Left ventricle myocardium inferior (tissue), 1 donor: ENCODE measurements at regions not wholly inside any gene's neighbourhood (a gene's known extent, or its start where the extent isn't known, plus 50 kb on each side); places are given as distances from the start of the nearest gene placed in this dataset.

Source experiments
- DNase-seq: peaks from one replicate; pipeline ENCODE4 v3.0.0-alpha.2; 2020
- H3K27ac ChIP-seq: fragments of 200-600 bp; replicated peaks from 2 replicates; pipeline ENCODE4 v1.8.0; 2021
- H3K27me3 ChIP-seq: fragments of 200-600 bp; 2 replicates; pipeline ENCODE4 v1.8.0; 2021; ENCODE audit warnings: low read depth
- H3K36me3 ChIP-seq: fragments of 200-600 bp; 2 replicates; pipeline ENCODE4 v1.8.0; 2021
- H3K4me1 ChIP-seq: fragments of 200-600 bp; 2 replicates; pipeline ENCODE4 v1.8.0; 2021
- H3K4me3 ChIP-seq: fragments of 200-600 bp; 2 replicates; pipeline ENCODE4 v1.8.0; 2021; ENCODE audit warnings: mild to moderate bottlenecking, moderate library complexity
- H3K9me3 ChIP-seq: fragments of 200-600 bp; replicated peaks from 2 replicates; pipeline ENCODE4 v1.8.0; 2021
- intact Hi-C: fragments of 100-400 bp; cut with micrococcal nuclease; formaldehyde crosslinking; loops from one replicate; pipeline ENCODE4 v1.11.0; 2022
- TF ChIP-seq, protein P1 (sequence below): fragments of 200-600 bp; IDR thresholded peaks from 2 replicates; pipeline ENCODE4 v1.8.0; 2021; ENCODE audit warnings: antibody characterized with exemption, mild to moderate bottlenecking, borderline replicate concordance
- donor health status: DM: no; HTN: yes; CAD: no; lungs with severe emphysema.

DNA sequence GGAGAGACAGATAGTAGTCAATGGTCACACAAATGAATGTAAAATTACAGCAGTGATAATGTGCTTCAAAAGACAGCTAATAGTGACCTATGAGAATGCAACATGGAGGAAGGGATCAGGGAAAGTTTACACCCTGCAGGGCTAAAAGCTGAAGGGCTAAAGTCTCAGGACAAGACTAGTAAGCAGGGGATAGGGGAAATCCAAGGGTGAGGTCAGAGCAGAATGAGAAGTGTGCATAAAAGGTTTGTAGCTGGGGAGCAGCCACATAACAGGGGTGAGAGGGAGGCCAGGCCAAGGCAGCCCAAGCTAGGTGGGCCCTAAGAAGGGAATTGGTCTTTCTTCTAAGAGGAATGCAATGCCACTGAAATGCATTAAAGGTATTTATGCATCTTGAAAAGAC is 746.3 kb downstream of the SATB2 start:
- Histone ChIP-seq H3K4me1 (no peaks in the 10 kb centered on the region), H3K36me3 (no peaks in the 10 kb centered on the region), H3K9me3 (no peaks in the 10 kb centered on the region), H3K4me3 (no peak overlapping the region), H3K27me3 (no peaks in the 10 kb centered on the region), H3K27ac (no peak overlapping the region)
- intact Hi-C loops: no loop called here
- DNase-seq: no peak
- TF ChIP-seq, protein P1, sequence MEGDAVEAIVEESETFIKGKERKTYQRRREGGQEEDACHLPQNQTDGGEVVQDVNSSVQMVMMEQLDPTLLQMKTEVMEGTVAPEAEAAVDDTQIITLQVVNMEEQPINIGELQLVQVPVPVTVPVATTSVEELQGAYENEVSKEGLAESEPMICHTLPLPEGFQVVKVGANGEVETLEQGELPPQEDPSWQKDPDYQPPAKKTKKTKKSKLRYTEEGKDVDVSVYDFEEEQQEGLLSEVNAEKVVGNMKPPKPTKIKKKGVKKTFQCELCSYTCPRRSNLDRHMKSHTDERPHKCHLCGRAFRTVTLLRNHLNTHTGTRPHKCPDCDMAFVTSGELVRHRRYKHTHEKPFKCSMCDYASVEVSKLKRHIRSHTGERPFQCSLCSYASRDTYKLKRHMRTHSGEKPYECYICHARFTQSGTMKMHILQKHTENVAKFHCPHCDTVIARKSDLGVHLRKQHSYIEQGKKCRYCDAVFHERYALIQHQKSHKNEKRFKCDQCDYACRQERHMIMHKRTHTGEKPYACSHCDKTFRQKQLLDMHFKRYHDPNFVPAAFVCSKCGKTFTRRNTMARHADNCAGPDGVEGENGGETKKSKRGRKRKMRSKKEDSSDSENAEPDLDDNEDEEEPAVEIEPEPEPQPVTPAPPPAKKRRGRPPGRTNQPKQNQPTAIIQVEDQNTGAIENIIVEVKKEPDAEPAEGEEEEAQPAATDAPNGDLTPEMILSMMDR: no peak

DNA sequence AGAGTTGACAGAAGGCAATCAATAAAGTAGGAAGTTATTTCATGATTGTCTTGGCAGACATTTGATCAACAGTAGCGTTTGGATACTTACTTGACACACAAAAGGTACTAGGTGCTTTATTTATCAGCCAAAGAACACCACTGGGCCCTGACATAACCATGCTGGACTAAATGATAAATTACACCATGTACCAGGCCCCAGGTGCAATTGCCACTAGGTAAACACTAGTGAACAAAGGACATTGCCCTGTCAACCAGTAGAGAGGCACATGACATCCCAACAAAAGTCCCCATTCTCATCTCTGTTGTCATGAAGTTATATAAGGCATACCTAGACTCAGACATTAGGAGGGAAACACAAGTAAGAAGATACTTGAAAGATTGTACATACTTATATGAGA is 747.2 kb downstream of the SATB2 start:
- no peak overlapping the region for H3K4me3 ChIP-seq
- no peak for DNase-seq
- no peaks in the 10 kb centered on the region for H3K4me1 ChIP-seq
- H3K27ac ChIP-seq: no peak overlapping the region
- no peaks in the 10 kb centered on the region for H3K27me3 ChIP-seq
- intact Hi-C loops: no loop called here
- TF ChIP-seq, protein P1: no peak
- no peaks in the 10 kb centered on the region for H3K36me3 ChIP-seq
- H3K9me3 ChIP-seq: no peaks in the 10 kb centered on the region

DNA sequence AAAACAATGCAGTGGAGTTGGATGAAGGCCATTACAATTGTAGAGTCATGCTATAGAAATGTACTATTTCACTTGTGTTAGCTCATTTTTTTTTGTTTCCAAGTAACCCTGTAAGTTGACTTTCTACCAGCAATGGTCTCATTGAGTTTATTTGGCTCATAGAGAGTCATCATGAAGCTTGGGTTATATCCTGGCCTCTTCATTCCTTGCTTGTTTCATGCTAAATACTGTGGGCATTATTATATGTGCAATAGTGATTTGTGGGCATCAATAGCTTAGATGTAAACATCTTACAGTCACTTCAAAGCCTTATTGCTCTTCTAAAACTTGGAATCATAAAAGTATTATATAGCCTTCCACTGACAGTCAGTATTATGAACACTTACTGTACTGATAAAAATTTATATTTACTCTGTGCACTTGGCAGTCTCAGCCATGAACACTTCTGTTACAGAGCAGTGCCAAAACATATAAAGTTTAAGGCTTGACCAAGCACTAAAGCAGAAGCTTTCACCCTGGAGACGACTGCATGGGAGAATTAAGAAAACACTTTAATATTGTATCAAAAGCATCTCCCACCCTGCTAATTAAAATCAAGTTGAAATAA is 751.2 kb downstream of the SATB2 start:
- intact Hi-C loops: no loop called here
- no peaks in the 10 kb centered on the region for H3K27me3 ChIP-seq
- no peaks in the 10 kb centered on the region for H3K4me1 ChIP-seq
- no peaks in the 10 kb centered on the region for H3K9me3 ChIP-seq
- DNase-seq: no peak
- no peaks in the 10 kb centered on the region for H3K36me3 ChIP-seq
- TF ChIP-seq, protein P1: no peak
- no peak overlapping the region for H3K4me3 ChIP-seq
- no peak overlapping the region for H3K27ac ChIP-seq

DNA sequence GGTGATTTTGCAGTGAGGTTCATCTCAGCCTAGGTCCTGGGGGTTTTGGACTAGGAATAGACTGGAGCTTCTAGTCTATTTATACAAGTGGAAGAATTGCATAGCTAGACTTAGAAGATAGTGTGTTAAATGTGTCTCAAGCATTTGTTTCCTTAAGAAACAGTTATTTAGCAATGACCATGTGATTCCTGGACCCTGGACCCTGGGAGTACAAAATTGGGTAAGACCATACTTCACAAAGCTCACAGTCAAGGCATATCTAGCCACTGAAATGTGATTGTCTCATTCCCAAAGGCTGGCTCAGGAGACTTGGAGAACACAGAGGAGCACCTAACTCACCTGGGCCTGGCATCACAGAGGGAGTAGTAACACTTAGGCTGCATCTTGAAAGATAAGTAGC is 754.5 kb downstream of the SATB2 start:
- Histone ChIP-seq H3K36me3 (no peaks in the 10 kb centered on the region), H3K27me3 (no peaks in the 10 kb centered on the region), H3K4me1 (no peaks in the 10 kb centered on the region), H3K27ac (no peak overlapping the region), H3K9me3 (no peaks in the 10 kb centered on the region), H3K4me3 (no peak overlapping the region)
- TF ChIP-seq, protein P1: no peak
- intact Hi-C loops: no loop called here
- DNase-seq: no peak

DNA sequence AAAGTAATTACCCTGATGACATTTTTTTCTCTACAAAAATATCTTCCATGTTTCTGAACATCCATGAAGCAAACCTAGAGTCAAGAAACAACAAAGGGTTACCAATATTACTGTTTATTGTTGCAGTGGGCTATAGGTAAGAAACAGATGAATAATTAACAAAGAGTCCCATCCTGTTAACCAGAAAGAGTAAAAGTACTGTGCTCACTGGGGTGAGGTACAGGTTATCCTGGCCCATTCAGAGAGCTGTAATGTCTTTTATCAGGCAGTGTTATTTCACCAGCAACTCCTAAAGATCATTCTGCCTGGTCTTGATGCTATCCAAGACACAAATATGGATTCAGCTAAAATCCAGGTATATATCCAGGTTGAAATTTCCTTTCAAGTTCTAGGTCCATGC is 754.9 kb downstream of the SATB2 start:
- intact Hi-C loops: no loop called here
- no peak overlapping the region for H3K4me3 ChIP-seq
- no peaks in the 10 kb centered on the region for H3K4me1 ChIP-seq
- H3K9me3 ChIP-seq: no peaks in the 10 kb centered on the region
- TF ChIP-seq, protein P1: no peak
- no peaks in the 10 kb centered on the region for H3K27me3 ChIP-seq
- H3K27ac ChIP-seq: no peak overlapping the region
- no peak for DNase-seq
- H3K36me3 ChIP-seq: no peaks in the 10 kb centered on the region
